Fibroblast of skin of back (primary cell): ENCODE measurements at regions not wholly inside any gene's neighbourhood (a gene's known extent, or its start where the extent isn't known, plus 50 kb on each side); places are given as distances from the start of the nearest gene placed in this dataset.

Experiments
- DNase-seq: peaks from one replicate; pipeline ENCODE4 v3.0.0-alpha.2; 2013

DNA sequence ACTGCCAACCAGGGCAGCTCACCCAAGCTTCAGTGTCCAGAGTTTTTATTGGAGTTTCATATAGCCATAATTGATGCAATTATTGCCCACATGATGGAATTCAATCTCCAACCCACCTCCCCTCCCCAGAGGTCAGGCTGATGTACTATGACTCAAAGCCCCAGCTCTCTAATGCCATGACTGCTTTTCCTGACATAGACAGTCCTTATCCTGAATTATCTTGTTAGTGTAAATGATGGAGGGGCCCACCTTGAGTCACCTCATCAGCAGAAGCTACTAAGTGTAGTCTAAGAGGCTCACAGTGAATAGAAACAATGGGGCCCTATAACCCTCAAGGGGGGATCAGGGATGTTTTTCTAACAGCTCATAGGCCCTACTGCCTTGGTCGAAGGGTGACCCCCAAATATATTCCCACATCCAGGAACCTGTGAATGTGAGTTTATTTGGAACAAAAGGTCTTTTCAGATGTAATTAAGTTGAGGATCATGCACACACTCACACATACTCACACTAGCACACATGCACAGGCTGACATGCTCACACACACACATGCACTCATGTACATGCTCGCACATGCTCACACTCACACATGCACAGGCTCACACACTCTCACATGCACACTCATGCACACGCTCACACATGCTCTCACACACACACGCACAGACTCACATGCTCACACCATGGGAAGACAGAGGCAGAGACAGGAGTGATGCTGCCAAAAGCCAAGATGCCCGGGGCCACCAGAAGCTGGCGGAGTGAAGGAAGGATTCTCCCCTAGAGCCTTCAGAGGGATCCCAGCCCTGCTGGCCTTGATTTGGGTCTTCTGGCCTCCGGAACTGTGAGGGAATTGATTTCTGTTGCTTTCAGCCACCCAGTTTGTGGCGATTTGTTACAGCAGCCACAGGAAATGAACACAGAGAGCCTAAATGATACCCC, 131.2 kb upstream of the SMAD3 start:
- DNase-seq: no peak

DNA sequence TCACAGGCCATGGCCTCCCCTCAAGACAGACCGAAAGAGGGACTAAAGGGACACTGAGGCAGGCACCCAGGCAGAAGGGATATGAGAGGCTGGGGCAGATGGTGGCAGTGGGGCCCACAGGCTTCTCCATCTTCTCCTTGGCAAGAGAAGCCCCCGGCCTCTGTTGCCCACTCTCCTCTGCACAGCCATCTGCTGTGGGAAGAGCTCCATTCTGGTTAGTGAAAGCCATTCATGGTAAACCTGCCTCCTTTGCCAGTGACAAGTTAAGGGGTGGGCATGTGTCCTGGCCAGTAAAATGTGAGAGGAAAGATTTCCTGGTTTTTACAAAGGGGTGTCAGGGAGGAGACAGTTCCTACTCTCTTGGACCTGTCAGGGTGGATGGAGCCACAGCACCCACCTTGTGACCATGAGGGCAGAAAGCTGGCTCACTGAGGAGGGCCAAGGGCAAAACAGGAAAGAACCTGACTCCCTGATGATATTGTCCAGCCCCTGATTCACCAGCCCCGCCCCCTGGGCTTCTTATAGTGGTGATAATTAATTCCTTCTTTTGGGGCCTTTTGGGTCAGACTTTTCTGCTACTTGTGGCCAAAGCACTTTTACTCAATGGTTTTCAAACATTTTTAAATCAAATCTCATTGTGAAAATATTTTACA, 130.4 kb upstream of the SMAD3 start:
- no peak for DNase-seq

GRCh38 chr15:66935688-66936087, 129.7 kb upstream of the SMAD3 start:
- no peak for DNase-seq

DNA sequence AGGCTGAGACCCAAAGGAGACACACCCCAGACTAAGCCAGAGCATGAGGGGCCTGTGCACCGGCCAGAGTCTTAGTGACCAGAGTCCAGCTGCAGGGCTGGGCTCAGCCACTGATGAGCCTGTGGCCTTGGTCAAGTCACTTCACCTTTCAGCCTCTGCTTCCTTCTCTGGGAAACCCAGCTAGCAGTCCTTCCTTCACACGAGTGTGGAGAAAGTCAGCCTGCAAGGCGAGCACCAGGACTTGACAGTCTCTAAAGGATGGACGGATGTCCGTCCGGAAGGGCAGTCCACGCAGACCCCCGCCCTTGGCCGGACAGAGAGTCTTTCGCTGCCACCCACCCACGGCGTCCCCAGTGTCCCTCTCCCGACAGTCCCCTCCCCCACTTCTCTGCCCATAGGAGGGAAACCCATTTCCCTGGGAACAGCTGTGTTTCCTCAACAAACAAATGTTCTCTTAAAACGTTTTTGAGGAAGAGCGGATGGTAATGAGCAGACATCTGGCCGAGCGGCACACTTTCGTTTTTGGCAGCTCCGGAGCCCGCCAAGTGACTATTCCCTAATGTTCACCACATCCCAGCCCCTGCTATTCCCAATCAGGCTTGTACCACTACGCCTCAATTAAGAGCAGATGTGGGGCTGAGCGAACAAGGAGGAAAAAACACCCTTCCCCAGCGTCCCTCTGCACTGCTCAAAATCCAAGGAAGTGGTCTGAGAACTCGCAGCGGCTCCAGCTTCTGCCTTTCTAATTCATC, 129.1 kb upstream of the SMAD3 start:
- peak; percentile 64 for DNase-seq

- no peak for DNase-seq
Observed at GRCh38 chr15:66936861-66937582, 128.4 kb upstream of the SMAD3 start.

GRCh38 chr15:66937588-66937987, 127.8 kb upstream of the SMAD3 start:
- DNase-seq: no peak

DNA sequence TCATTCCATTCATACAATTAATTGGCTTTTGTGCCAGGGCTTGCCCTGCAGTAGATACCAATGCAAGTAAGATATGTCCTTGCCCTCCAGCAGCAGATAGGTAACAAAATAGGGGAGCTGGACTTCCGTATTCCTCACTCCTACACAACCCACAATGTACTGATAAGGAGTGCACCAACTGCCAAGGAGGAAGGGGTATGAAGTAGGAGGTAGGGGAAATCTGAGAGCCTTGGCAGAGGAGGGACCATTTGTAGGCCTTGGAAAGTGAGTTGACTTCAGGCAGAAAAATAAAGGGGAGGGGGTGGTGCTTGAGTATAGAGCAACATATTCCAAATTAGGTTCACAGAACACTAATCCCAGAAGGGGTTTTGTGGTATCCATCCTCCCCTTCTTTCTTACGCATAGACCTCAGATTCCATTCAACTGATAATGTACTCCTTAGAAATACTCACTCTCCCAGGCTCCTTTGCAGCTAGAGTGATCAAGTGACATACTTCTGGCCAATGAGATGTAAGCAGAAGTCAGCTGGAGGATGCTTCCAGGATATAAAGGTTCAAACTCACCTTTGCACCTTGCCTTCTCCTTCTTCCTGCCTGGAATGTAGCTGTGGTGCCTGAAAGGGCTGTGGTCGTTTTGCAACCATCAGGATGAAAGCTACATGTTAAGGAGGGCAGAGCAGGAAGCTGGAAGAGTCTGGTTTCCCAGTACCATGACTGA, 127.1 kb upstream of the SMAD3 start:
- no peak for DNase-seq

- no peak for DNase-seq
Observed at GRCh38 chr15:66939016-66939415, 126.4 kb upstream of the SMAD3 start.

DNA sequence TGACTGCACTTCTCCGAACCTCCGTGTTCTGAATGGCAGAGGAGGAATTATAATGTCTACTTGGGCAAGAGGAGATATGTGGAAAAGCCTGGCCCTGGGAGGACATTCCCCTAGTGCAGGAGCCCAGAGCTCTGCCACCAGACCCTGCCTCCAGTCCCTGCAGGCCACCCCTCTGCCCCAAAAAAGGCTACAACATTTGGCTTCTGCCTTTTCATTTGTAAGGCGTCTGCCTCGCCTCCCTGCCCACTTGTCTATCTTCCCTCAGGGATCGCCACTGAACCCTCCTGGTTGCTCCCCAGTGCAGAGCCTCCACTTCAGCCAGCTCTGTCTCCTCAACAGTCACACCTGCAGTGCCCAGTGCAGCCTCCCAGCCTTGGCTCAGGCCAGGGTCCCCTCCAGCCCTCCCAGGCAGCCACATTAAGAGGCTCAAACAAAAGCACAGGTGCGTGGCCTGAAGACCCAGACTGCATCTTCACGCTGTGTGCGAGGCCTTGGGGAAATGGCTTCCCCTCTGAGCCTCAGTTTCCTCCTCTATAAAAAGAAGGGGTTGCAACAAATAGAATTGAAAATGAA, 125.9 kb upstream of the SMAD3 start:
- no peak for DNase-seq

DNA sequence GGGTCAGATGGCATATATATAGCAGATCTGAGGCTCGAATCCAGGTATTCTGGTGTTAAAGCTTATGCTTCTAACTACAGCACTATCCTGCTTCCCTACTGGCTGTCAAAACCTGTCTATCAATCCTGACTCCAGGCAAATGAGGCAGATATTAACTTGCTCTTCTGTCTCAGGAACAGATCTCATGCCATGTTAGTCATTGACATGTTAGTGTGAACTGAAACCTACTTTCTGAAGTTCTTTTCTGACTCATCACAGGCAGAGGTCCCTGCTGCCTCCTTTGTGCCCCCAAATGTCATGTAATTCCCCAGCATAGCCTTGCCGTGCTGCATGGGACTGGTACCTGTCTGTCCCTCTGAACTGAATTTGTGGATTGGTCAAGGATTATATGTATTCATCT, 125.0 kb upstream of the SMAD3 start:
- DNase-seq: no peak

- no peak for DNase-seq
Observed at GRCh38 chr15:66941108-66941711, 124.2 kb upstream of the SMAD3 start.

DNA sequence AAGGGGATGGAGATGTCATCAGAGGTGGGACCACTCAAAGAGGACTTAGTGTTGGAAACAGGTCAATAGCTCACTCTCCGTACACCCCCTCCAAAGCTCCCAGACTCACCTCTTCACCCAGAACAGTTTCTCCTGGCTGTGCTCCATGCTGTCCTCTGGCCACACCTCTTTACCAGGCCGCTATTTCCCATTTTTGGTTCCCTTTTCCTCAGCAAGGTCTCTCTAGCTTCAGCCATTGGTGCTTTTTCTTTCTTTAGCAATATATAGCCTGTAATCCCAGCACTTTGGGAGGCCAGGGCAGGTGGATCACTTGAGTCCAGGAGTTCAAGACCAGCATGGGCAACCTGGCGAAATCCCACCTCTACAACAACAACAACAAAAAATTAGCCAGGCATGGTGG, 123.6 kb upstream of the SMAD3 start:
- DNase-seq: no peak

- no peak for DNase-seq
Observed at GRCh38 chr15:66942649-66943390, 122.6 kb upstream of the SMAD3 start.

DNA sequence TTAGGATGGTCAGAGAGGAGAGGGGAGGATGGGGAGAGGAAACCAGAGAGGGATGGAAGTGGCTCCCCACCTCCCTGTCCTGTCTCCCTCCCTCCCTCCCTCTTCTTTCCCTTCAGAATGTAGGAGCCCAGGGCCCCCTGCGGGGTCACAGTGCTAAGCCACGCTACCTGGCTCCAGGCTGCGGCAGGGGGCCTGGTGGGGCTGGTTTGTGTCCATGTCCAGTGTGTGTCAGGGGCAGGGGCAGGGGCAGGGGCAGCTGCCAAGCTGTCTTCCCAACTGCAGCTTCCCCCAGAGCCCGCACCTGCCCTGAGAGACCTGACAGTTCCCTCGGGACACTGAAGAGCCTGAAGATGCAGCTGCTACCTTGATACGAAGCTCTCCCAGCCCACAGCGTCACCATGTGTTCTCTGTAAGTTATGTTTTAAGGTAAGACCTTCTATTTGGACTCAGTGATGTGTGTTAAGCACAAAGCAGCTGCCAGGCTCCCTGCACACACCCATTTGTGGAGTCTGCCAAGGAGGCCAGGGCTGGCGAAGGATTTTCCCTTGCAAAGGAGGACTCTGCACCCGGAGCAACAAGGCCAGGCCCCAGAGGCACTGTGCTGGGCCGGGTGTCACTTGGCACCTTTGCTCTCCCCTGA, 121.8 kb upstream of the SMAD3 start:
- no peak for DNase-seq

DNA sequence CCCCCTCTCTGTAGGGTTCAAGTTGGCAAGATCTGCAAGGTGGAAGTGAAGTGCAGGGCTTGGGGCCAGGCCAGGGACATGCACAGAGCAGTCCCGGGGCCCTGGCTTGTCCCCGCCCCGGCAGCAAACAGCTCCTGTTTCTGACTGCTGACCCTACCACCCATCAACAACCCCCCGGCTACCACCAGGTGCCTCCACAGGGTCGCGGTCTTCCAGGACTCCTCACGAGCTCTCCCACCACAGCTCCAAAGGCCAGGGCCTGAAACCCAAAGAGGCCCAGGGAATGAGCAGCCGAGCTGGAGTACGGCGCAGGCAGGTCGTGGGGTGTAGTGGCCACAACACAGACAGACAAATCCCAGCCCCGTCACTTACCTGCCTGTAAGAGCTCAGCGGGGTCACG, 121.3 kb upstream of the SMAD3 start:
- no peak for DNase-seq

DNA sequence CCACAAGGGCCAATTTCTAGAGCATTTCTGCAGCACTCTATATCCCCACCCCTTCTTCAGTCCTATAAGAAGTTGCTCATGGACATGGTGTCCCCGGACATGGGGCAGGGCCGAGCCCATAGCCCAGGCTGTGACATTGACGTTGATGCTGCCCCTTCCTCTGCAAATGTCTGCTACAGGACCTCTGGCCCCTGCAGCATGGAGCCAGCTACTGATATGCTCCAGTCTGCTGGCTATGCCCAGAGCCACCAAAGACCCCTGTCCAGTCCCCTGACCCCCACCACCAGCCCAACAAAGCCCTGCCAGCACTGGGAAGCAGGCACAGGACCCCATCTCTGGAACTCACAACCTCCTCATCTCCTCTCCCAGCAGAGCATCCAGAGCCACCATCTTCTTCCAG, 120.1 kb upstream of the SMAD3 start:
- no peak for DNase-seq

- no peak for DNase-seq
Observed at GRCh38 chr15:66945842-66946241, 119.6 kb upstream of the SMAD3 start.

DNA sequence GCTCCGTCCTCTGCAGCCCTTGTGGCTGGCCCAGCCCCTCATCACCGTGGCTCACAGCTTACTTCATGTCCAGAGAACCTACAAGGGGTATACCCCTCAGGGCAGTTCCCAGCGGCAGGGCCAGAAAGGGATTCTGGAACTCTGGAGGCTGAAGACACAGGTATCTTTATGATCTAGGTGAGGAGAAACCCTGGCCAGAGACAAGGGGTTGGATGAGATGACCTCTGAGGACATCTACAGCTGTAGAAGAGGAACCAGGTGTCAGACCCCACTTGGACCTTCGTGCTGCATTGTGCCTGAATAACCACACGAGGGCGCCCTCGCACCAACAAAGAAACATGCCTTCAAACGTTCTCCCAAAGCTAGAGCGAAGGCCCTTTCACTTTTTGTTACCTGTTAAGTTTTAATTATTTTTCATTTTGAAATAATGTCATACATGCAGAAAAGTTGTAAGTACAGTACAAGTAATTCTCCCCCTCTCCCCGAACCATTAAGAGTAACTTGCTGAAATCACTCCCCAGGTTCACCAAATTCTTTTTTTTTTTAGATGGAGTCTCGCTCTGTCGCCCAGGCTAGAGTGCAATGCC, 118.7 kb upstream of the SMAD3 start:
- DNase-seq: peak; percentile 58

- DNase-seq: peak; percentile 27
Observed at GRCh38 chr15:66947471-66947870, 117.9 kb upstream of the SMAD3 start.
